ENCODE measurements at regions not wholly inside any gene's neighbourhood (a gene's known extent, or its start where the extent isn't known, plus 50 kb on each side); places are given as distances from the start of the nearest gene placed in this dataset.

DNA sequence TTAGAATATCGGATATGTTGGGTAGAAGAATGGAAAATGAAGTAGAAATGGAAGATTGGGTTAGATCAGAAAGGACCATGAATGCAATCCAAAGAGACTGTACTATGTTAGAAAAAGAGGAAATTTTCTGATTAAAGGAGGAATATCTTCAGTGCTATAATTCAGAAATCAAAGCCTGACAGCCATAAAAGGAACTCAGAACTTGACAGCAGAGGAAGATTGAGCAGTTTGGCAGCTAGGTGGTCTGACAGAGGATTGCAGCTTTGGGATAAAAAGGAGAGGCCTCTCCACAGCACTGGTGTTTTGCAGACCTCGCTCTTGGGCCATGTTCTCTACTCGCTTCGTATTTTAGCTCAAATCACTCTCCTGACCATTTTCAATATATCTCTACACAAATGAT, 354.8 kb upstream of the SOX5 start:
- no peak overlapping the region for H3K4me3 ChIP-seq (ENCODE audit: control insufficient read depth in 2 of 3, extremely low read depth in 1 of 3, insufficient read depth in 2 of 3, low read depth in 1 of 3, low read length in 3 of 3)
- dilution Hi-C loops (cut with MboI; ENCODE audit: extremely low pct_ligation_motif_present, low sequenced_read_pairs) = no loop called here
- H3K27ac ChIP-seq (ENCODE audit: control insufficient read depth, insufficient read depth, low read length) = no peak overlapping the region
- H3K9me1 ChIP-seq (ENCODE audit: control insufficient read depth, extremely low read depth, insufficient read depth, low read length) = no peaks in the 10 kb centered on the region
- DNase-seq (ENCODE audit: low read depth, low spot score) (no peak), FAIRE-seq (no peak)
- no peak overlapping the region for H2AFZ ChIP-seq (ENCODE audit: control insufficient read depth, low read length)
- no peaks in the 10 kb centered on the region for H4K20me1 ChIP-seq (ENCODE audit: control insufficient read depth, extremely low read depth, insufficient read depth, low read length)
- H3K9me3 ChIP-seq (ENCODE audit: control insufficient read depth, low read depth, low read length) = no peaks in the 10 kb centered on the region
- H3K4me2 ChIP-seq (ENCODE audit: control insufficient read depth, extremely low read depth, insufficient read depth, low read depth, low read length) = no peak overlapping the region
- H3K36me3 ChIP-seq (ENCODE audit: control insufficient read depth in 2 of 2, extremely low read depth in 1 of 2, insufficient read depth in 2 of 2, low read length in 2 of 2) = no peaks in the 10 kb centered on the region
- no peaks in the 10 kb centered on the region for H3K79me2 ChIP-seq (ENCODE audit: control insufficient read depth, insufficient read depth, low read length)
- H3K27me3 ChIP-seq (ENCODE audit: control insufficient read depth, extremely low read depth, insufficient read depth, low read length) = no peaks in the 10 kb centered on the region
- TF ChIP-seq, protein P1, sequence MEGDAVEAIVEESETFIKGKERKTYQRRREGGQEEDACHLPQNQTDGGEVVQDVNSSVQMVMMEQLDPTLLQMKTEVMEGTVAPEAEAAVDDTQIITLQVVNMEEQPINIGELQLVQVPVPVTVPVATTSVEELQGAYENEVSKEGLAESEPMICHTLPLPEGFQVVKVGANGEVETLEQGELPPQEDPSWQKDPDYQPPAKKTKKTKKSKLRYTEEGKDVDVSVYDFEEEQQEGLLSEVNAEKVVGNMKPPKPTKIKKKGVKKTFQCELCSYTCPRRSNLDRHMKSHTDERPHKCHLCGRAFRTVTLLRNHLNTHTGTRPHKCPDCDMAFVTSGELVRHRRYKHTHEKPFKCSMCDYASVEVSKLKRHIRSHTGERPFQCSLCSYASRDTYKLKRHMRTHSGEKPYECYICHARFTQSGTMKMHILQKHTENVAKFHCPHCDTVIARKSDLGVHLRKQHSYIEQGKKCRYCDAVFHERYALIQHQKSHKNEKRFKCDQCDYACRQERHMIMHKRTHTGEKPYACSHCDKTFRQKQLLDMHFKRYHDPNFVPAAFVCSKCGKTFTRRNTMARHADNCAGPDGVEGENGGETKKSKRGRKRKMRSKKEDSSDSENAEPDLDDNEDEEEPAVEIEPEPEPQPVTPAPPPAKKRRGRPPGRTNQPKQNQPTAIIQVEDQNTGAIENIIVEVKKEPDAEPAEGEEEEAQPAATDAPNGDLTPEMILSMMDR (optimal IDR thresholded peaks at IDR 0.05 in 1 of 3, IDR thresholded peaks at IDR 0.05 in 1 of 3, conservative IDR thresholded peaks at IDR 0.05 in 1 of 3; ENCODE audit: extremely low read depth in 1 of 3, insufficient read depth in 2 of 3, low read length in 3 of 3) = no peak
- no peak for TF ChIP-seq EZH2 (IDR thresholded peaks at IDR 0.05; ENCODE audit: low read length)
- H3K4me1 ChIP-seq (ENCODE audit: control insufficient read depth, extremely low read depth, insufficient read depth, low read length) = peaks cover 13% of the 10 kb centered on the region
- H3K9ac ChIP-seq (ENCODE audit: control insufficient read depth, extremely low read depth, insufficient read depth, low read length) = no peak overlapping the region

DNA sequence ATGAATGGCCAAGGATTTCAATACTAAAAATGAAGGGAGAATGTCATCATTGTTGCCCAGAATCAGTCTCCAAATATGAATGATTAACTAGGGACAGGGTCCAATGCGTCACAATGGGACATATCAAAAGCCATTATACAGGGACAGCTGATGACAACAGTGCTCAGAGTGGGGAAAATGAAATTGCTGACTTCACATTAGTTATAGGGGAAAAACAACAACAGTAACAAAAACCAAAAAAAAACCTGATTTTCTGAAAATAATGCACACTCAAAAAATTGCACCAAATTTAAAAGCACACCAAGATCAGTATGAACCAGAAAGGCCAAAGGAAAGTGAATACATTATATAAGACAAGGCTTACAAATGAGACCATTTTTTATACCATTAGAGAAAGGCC, 353.2 kb upstream of the SOX5 start:
- H3K27ac ChIP-seq (ENCODE audit: control insufficient read depth, insufficient read depth, low read length) = no peak overlapping the region
- peaks cover 10% of the 10 kb centered on the region for H3K4me1 ChIP-seq (ENCODE audit: control insufficient read depth, extremely low read depth, insufficient read depth, low read length)
- dilution Hi-C loops (cut with MboI; ENCODE audit: extremely low pct_ligation_motif_present, low sequenced_read_pairs) = no loop called here
- no peak overlapping the region for H3K4me2 ChIP-seq (ENCODE audit: control insufficient read depth, extremely low read depth, insufficient read depth, low read depth, low read length)
- no peak overlapping the region for H2AFZ ChIP-seq (ENCODE audit: control insufficient read depth, low read length)
- no peak for TF ChIP-seq EZH2 (IDR thresholded peaks at IDR 0.05; ENCODE audit: low read length)
- TF ChIP-seq, protein P1 (optimal IDR thresholded peaks at IDR 0.05 in 1 of 3, IDR thresholded peaks at IDR 0.05 in 1 of 3, conservative IDR thresholded peaks at IDR 0.05 in 1 of 3; ENCODE audit: extremely low read depth in 1 of 3, insufficient read depth in 2 of 3, low read length in 3 of 3) = no peak
- no peak overlapping the region for H3K4me3 ChIP-seq (ENCODE audit: control insufficient read depth in 2 of 3, extremely low read depth in 1 of 3, insufficient read depth in 2 of 3, low read depth in 1 of 3, low read length in 3 of 3)
- no peaks in the 10 kb centered on the region for H4K20me1 ChIP-seq (ENCODE audit: control insufficient read depth, extremely low read depth, insufficient read depth, low read length)
- no peak overlapping the region for H3K9ac ChIP-seq (ENCODE audit: control insufficient read depth, extremely low read depth, insufficient read depth, low read length)
- H3K27me3 ChIP-seq (ENCODE audit: control insufficient read depth, extremely low read depth, insufficient read depth, low read length) = no peaks in the 10 kb centered on the region
- DNase-seq (ENCODE audit: low read depth, low spot score) (no peak), FAIRE-seq (no peak)
- no peaks in the 10 kb centered on the region for H3K36me3 ChIP-seq (ENCODE audit: control insufficient read depth in 2 of 2, extremely low read depth in 1 of 2, insufficient read depth in 2 of 2, low read length in 2 of 2)
- no peaks in the 10 kb centered on the region for H3K79me2 ChIP-seq (ENCODE audit: control insufficient read depth, insufficient read depth, low read length)
- H3K9me3 ChIP-seq (ENCODE audit: control insufficient read depth, low read depth, low read length) = no peaks in the 10 kb centered on the region
- no peaks in the 10 kb centered on the region for H3K9me1 ChIP-seq (ENCODE audit: control insufficient read depth, extremely low read depth, insufficient read depth, low read length)

All from keratinocyte (primary cell).